Neutrophil (primary cell): ENCODE measurements at regions not wholly inside any gene's neighbourhood (a gene's known extent, or its start where the extent isn't known, plus 50 kb on each side); places are given as distances from the start of the nearest gene placed in this dataset.

Source experiments
- H3K27ac ChIP-seq: fragments of 200-600 bp; sonication (generic); 2 replicates; pipeline ENCODE4 v1.5.1; 2016; ENCODE audit warnings: mild to moderate bottlenecking, moderate library complexity
- H3K27me3 ChIP-seq: fragments of 200-600 bp; sonication (generic); 2 replicates; pipeline ENCODE4 v1.6.0; 2016; ENCODE audit warnings: mild to moderate bottlenecking
- H3K36me3 ChIP-seq: fragments of 200-600 bp; sonication (generic); 2 replicates; pipeline ENCODE4 v1.5.1; 2017
- H3K4me1 ChIP-seq, 2 experiments: fragments of 200-600 bp in 1 of 2; sonication (generic) in 1 of 2; 1 replicate in 1 of 2; 2 replicates in 1 of 2; pipeline versions ENCODE4 v1.5.1 to v1.6.1; 2013 to 2016; ENCODE audit warnings: low read depth in 1 of 2, low read length in 1 of 2, mild to moderate bottlenecking in 1 of 2, moderate library complexity in 1 of 2; ENCODE audit not compliant: control insufficient read depth in 1 of 2, insufficient read depth in 1 of 2
- H3K4me3 ChIP-seq, 2 experiments: fragments of 200-600 bp in 1 of 2; sonication (generic) in 1 of 2; 1 replicate in 1 of 2; 2 replicates in 1 of 2; pipeline ENCODE4 v1.5.1; 2013 to 2016; ENCODE audit warnings: low read depth in 1 of 2, low read length in 1 of 2, mild to moderate bottlenecking in 1 of 2, moderate library complexity in 1 of 2
- H3K9me3 ChIP-seq: fragments of 200-600 bp; sonication (generic); 2 replicates; pipeline ENCODE4 v1.5.1; 2016
- CTCF ChIP-seq: fragments of 200-600 bp; sonication (generic); IDR thresholded peaks from 2 replicates; pipeline ENCODE4 v1.5.1; 2016; ENCODE audit warnings: antibody characterized with exemption

- H3K4me1 ChIP-seq: no peaks in the 10 kb centered on the region
- H3K4me3 ChIP-seq: no peak overlapping the region
- H3K9me3 ChIP-seq: no peaks in the 10 kb centered on the region
- H3K36me3 ChIP-seq: no peaks in the 10 kb centered on the region
- H3K27me3 ChIP-seq: no peaks in the 10 kb centered on the region
- TF ChIP-seq CTCF: no peak
- H3K27ac ChIP-seq: no peak overlapping the region
These were observed 956.6 kb downstream of the GATA3 start for GRCh38 chr10:9010931-9011670.

- Histone ChIP-seq H3K27ac (no peak overlapping the region), H3K4me1 (no peaks in the 10 kb centered on the region), H3K27me3 (no peaks in the 10 kb centered on the region), H3K36me3 (no peaks in the 10 kb centered on the region), H3K9me3 (no peaks in the 10 kb centered on the region), H3K4me3 (no peak overlapping the region)
- TF ChIP-seq CTCF: no peak
These were observed 957.8 kb downstream of the GATA3 start for GRCh38 chr10:9012312-9012711.

- H3K36me3 ChIP-seq: no peaks in the 10 kb centered on the region
- no peaks in the 10 kb centered on the region for H3K4me1 ChIP-seq
- no peak for TF ChIP-seq CTCF
- H3K27me3 ChIP-seq: no peaks in the 10 kb centered on the region
- no peak overlapping the region for H3K4me3 ChIP-seq
- H3K9me3 ChIP-seq: no peaks in the 10 kb centered on the region
- H3K27ac ChIP-seq: no peak overlapping the region
These were observed 960.5 kb downstream of the GATA3 start for GRCh38 chr10:9015005-9015404.

- no peaks in the 10 kb centered on the region for H3K36me3 ChIP-seq
- H3K27me3 ChIP-seq: no peaks in the 10 kb centered on the region
- H3K9me3 ChIP-seq: no peaks in the 10 kb centered on the region
- no peak overlapping the region for H3K27ac ChIP-seq
- no peak for TF ChIP-seq CTCF
- no peaks in the 10 kb centered on the region for H3K4me1 ChIP-seq
- H3K4me3 ChIP-seq: no peak overlapping the region
These were observed 961.0 kb downstream of the GATA3 start for GRCh38 chr10:9015447-9015846.

GRCh38 chr10:9016930-9017329 is 962.4 kb downstream of the GATA3 start:
- no peak overlapping the region for H3K4me3 ChIP-seq
- H3K27ac ChIP-seq: no peak overlapping the region
- no peak for TF ChIP-seq CTCF
- no peaks in the 10 kb centered on the region for H3K4me1 ChIP-seq
- H3K9me3 ChIP-seq: no peaks in the 10 kb centered on the region
- H3K27me3 ChIP-seq: no peaks in the 10 kb centered on the region
- H3K36me3 ChIP-seq: no peaks in the 10 kb centered on the region
